HEK293T (cell line): ENCODE measurements at regions not wholly inside any gene's neighbourhood (a gene's known extent, or its start where the extent isn't known, plus 50 kb on each side); places are given as distances from the start of the nearest gene placed in this dataset.

Source experiments
- CTCF ChIA-PET: fragments of 350-600 bp; formaldehyde crosslinking; extraction: SDS; loops from one replicate; lab custom pipeline; 2021; ENCODE audit warnings: antibody characterized with exemption, inconsistent platforms; lab: Yijun Ruan, JAX
- POLR2A ChIA-PET: fragments of 350-600 bp; formaldehyde crosslinking; extraction: SDS; loops from one replicate; lab custom pipeline; 2020; ENCODE audit warnings: antibody characterized with exemption, inconsistent platforms; lab: Yijun Ruan, JAX
- DNase-seq: peaks from one replicate; pipeline ENCODE4 v3.0.0; 2012; ENCODE audit warnings: mixed read lengths; ENCODE audit errors: extremely low spot score
- ARNT ChIP-seq: fragments of 450-650 bp; IDR thresholded peaks from 2 replicates; pipeline ENCODE4 v1.6.1; 2017; ENCODE audit warnings: mild to moderate bottlenecking
- BHLHE40 ChIP-seq: fragments of 450-650 bp; IDR thresholded peaks from 2 replicates; pipeline ENCODE4 v1.6.1; 2016; ENCODE audit warnings: mild to moderate bottlenecking, moderate library complexity, borderline replicate concordance
- CTBP1 ChIP-seq: fragments of 450-650 bp; IDR thresholded peaks from 2 replicates; pipeline ENCODE4 v1.6.1; 2016; ENCODE audit warnings: borderline replicate concordance
- ELF4 ChIP-seq: fragments of 450-650 bp; IDR thresholded peaks from 2 replicates; pipeline ENCODE4 v1.6.1; 2017; ENCODE audit warnings: antibody characterized with exemption
- FOXA1 ChIP-seq: fragments of 450-650 bp; IDR thresholded peaks from 2 replicates; pipeline ENCODE4 v1.6.1; 2016; ENCODE audit warnings: mild to moderate bottlenecking
- FOXK2 ChIP-seq: fragments of 450-650 bp; IDR thresholded peaks from 2 replicates; pipeline ENCODE4 v1.6.1; 2016; ENCODE audit warnings: mild to moderate bottlenecking
- FOXM1 ChIP-seq: fragments of 450-650 bp; IDR thresholded peaks from 2 replicates; pipeline ENCODE4 v1.6.1; 2017; ENCODE audit warnings: mild to moderate bottlenecking, borderline replicate concordance
- HDGF ChIP-seq: fragments of 450-650 bp; IDR thresholded peaks from 2 replicates; pipeline ENCODE4 v1.6.1; 2017; ENCODE audit warnings: antibody characterized with exemption, borderline replicate concordance
- L3MBTL2 ChIP-seq: fragments of 450-650 bp; conservative IDR thresholded peaks from 2 replicates; pipeline ENCODE4 v1.6.1; 2016; ENCODE audit warnings: mild to moderate bottlenecking
- LEF1 ChIP-seq: fragments of 450-650 bp; IDR thresholded peaks from 2 replicates; pipeline ENCODE4 v1.6.1; 2017; ENCODE audit warnings: mild to moderate bottlenecking, borderline replicate concordance
- NFRKB ChIP-seq: fragments of 450-650 bp; IDR thresholded peaks from 2 replicates; pipeline ENCODE4 v1.6.1; 2016; ENCODE audit warnings: mild to moderate bottlenecking, moderate library complexity
- SP1 ChIP-seq: fragments of 450-650 bp; IDR thresholded peaks from 2 replicates; pipeline ENCODE4 v1.6.1; 2017
- SUZ12 ChIP-seq: fragments of 450-650 bp; IDR thresholded peaks from 2 replicates; pipeline ENCODE4 v1.6.1; 2016; ENCODE audit warnings: mild to moderate bottlenecking
- TARDBP ChIP-seq: fragments of 450-650 bp; IDR thresholded peaks from 2 replicates; pipeline ENCODE4 v1.6.1; 2016
- ZNF384 ChIP-seq: fragments of 450-650 bp; IDR thresholded peaks from 2 replicates; pipeline ENCODE4 v1.6.1; 2016
- TF ChIP-seq, protein P1 (sequence below): fragments of 450-650 bp; IDR thresholded peaks from 2 replicates; pipeline ENCODE4 v1.6.1; 2016

DNA sequence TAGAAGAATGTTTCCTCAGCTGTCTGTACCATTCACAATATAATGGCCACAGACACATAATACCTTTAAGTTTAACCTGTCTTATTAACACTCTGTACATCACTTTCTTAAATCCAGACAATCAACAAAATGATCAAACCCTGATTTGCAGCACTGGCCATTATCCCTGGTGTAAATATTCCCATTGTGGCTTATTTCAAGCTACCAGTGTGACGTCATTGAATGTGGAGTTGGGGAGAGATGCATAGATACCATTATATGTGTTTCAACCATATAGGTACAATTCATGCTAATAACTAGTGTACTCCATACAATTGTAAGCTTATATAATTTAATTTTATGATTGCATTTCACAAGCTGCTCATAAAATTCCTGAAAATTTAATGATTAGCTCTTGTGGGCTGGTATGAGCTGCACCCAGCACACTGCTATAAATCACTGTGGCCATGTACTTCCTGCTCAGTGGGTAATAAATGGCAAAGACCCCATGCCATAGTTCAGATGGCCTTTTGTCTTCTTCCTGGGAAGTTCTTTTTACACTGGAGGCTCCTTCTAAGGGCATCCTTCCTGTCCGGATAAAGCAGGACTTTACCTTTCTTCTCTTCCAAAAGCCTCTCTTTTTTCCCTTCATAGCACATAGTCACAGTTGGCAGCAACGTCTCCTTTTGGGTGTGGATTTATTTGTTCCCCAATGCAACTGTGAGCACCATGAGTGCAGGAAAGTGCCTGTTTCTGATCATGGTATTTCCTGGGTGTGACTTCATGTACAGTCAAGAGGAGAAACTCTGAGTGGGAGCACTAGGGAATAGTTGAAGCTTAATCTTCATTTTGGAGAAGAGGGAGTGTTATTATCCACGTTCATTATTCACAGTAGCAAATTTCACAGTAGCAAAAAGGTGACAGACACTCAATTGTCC lies 87.8 kb downstream of the MIAT start:
- ChIA-PET POLR2A (no interaction called here), CTCF (interaction anchor here (1.0 kb wide), 1 partner anchor 12 kb away, joined by 4 read pairs; no protein-coding TSS in a partner anchor)
- TF ChIP-seq L3MBTL2 = no peak
- TF ChIP-seq NFRKB = no peak
- TF ChIP-seq, protein P1, sequence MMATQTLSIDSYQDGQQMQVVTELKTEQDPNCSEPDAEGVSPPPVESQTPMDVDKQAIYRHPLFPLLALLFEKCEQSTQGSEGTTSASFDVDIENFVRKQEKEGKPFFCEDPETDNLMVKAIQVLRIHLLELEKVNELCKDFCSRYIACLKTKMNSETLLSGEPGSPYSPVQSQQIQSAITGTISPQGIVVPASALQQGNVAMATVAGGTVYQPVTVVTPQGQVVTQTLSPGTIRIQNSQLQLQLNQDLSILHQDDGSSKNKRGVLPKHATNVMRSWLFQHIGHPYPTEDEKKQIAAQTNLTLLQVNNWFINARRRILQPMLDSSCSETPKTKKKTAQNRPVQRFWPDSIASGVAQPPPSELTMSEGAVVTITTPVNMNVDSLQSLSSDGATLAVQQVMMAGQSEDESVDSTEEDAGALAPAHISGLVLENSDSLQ = no peak
- TF ChIP-seq CTBP1 = no peak
- no peak for TF ChIP-seq BHLHE40
- TF ChIP-seq ZNF384 = no peak
- no peak for TF ChIP-seq HDGF
- TF ChIP-seq FOXK2 = no peak
- no peak for TF ChIP-seq SP1
- TF ChIP-seq ELF4 = no peak
- no peak for TF ChIP-seq LEF1
- no peak for TF ChIP-seq FOXA1
- TF ChIP-seq SUZ12 = no peak
- TF ChIP-seq TARDBP = no peak
- TF ChIP-seq ARNT = no peak
- TF ChIP-seq FOXM1 = no peak
- no peak for DNase-seq

- ChIA-PET POLR2A (no interaction called here), CTCF (no interaction called here)
- DNase-seq = no peak
- no peak for TF ChIP-seq BHLHE40
- no peak for TF ChIP-seq ELF4
- TF ChIP-seq ARNT = no peak
- TF ChIP-seq FOXA1 = no peak
- TF ChIP-seq TARDBP = no peak
- TF ChIP-seq CTBP1 = no peak
- no peak for TF ChIP-seq HDGF
- TF ChIP-seq FOXK2 = no peak
- TF ChIP-seq LEF1 = no peak
- TF ChIP-seq L3MBTL2 = no peak
- no peak for TF ChIP-seq SUZ12
These were observed 88.9 kb downstream of the MIAT start for GRCh38 chr22:26746311-26746710.

GRCh38 chr22:26748845-26749244 lies 91.5 kb downstream of the MIAT start:
- no peak for DNase-seq
- ChIA-PET POLR2A (no interaction called here), CTCF (no interaction called here)
- TF ChIP-seq SUZ12 (no peak), BHLHE40 (no peak)

GRCh38 chr22:26751217-26751616 lies 93.8 kb downstream of the MIAT start:
- POLR2A ChIA-PET = no interaction called here
- DNase-seq = no peak
- TF ChIP-seq FOXM1 (no peak), NFRKB (no peak), SUZ12 (no peak), FOXK2 (no peak), CTBP1 (no peak)
- CTCF ChIA-PET = no interaction called here

- POLR2A ChIA-PET = no interaction called here
- TF ChIP-seq LEF1 (no peak), ZNF384 (no peak)
- CTCF ChIA-PET = interaction anchor here (0.6 kb wide), 1 partner anchor 268 kb away, joined by 3 read pairs; no protein-coding TSS in a partner anchor
- no peak for DNase-seq
These were observed 95.9 kb downstream of the MIAT start for GRCh38 chr22:26753125-26753862.

DNA sequence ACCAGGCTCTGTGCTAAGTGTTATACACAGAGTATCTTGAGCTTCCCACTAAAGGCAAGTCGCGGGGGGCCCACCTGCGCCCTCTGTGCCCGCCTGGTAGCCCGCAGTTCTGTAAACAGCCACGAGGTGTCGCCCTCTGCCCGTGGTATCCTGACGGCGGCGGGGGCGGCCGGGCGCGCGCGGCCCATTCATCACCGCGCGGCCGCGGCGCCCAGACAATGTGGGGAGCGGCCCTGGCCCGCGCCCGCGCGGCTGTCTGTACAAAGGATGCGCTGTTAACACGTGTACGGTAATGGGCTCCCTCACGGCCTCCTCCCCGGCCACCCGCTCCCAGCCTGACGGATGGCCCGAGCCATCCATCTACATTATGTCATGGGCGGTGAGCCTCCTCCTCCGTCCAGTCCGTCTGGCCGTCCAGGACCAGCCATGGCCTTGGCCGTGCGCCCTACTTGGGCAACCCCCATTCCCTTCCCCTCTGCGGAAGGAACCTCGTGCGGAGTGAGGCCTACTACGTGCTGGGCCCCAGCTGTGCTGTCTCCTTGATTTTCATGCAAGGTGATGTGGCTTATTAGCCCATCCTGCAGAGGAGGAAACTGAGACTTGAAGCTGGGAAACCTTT lies 99.4 kb downstream of the MIAT start:
- ChIA-PET CTCF (interaction anchor here (0.5 to 1.5 kb wide), 9 partner anchors 9 to 1242 kb away, joined by 3 to 8 read pairs (median 3); no protein-coding TSS in a partner anchor), POLR2A (no interaction called here)
- TF ChIP-seq FOXM1 = no peak
- TF ChIP-seq, protein P1 = peak; percentile 42
- peak; percentile 82 for DNase-seq

GRCh38 chr22:26757496-26757895 lies 100.1 kb downstream of the MIAT start:
- no peak for DNase-seq
- TF ChIP-seq FOXA1 (no peak), NFRKB (no peak), HDGF (no peak), SP1 (no peak), ARNT (no peak), SUZ12 (no peak), FOXK2 (no peak), FOXM1 (no peak), ZNF384 (no peak), BHLHE40 (no peak), L3MBTL2 (no peak), ELF4 (no peak), LEF1 (no peak), CTBP1 (no peak), TARDBP (no peak)
- TF ChIP-seq, protein P1 = no peak
- POLR2A ChIA-PET = no interaction called here
- CTCF ChIA-PET = interaction anchor here (0.5 to 1.5 kb wide), 3 partner anchors 8 to 93 kb away, joined by 3 to 4 read pairs (median 3); no protein-coding TSS in a partner anchor
